Glutamatergic neuron (in vitro differentiated cells): ENCODE measurements at regions not wholly inside any gene's neighbourhood (a gene's known extent, or its start where the extent isn't known, plus 50 kb on each side); places are given as distances from the start of the nearest gene placed in this dataset.

Experiments
- DNase-seq: peaks from one replicate; pipeline ENCODE4 v3.0.0; 2022
- H3K27ac Mint-ChIP-seq: one replicate; pipeline ENCODE4 v1.8.0; 2020; ENCODE audit warnings: mild to moderate bottlenecking, mixed read lengths, inconsistent platforms; ENCODE audit not compliant: unreplicated experiment
- H3K27me3 Mint-ChIP-seq: one replicate; pipeline ENCODE4 v1.8.0; 2020; ENCODE audit warnings: mild to moderate bottlenecking, moderate library complexity, mixed read lengths, inconsistent platforms; ENCODE audit not compliant: unreplicated experiment
- H3K36me3 Mint-ChIP-seq: one replicate; pipeline ENCODE4 v1.8.0; 2020; ENCODE audit warnings: mild to moderate bottlenecking, mixed read lengths, inconsistent platforms; ENCODE audit not compliant: unreplicated experiment
- H3K4me1 Mint-ChIP-seq: one replicate; pipeline ENCODE4 v1.8.0; 2020; ENCODE audit warnings: mild to moderate bottlenecking, low read depth, mixed read lengths, inconsistent platforms; ENCODE audit not compliant: unreplicated experiment
- H3K4me3 Mint-ChIP-seq: one replicate; pipeline ENCODE4 v1.8.0; 2020; ENCODE audit warnings: mild to moderate bottlenecking, mixed read lengths, inconsistent platforms; ENCODE audit not compliant: unreplicated experiment
- H3K9me3 Mint-ChIP-seq: one replicate; pipeline ENCODE4 v1.8.0; 2020; ENCODE audit warnings: mild to moderate bottlenecking, moderate library complexity, mixed read lengths, inconsistent platforms; ENCODE audit not compliant: unreplicated experiment
- TF ChIP-seq, protein P1 (sequence below): fragments of 200-600 bp; sonication (generic); IDR thresholded peaks from one replicate; pipeline ENCODE4 v1.5.0; 2021; ENCODE audit not compliant: partially characterized antibody, unreplicated experiment

DNA sequence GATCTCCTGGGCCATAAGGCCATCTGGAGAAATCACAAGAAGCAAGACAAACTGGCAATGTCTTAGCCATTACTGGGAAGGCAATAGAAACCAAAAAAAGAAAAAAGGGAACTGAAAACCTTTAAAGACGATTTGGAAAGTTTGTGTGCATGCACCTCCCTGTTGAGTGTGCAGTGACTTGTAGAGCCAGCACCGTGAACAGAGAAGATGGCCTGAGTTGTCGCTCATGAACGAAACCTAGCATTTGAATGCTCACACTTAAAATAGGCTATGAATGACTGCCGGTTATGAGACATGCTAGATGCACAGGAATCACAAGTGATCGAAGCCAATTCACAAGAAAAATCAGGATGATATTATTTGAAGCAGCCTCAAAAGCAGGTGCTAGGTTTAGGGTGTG lies 151.3 kb upstream of the ADO start:
- no peak overlapping the region for H3K4me3 Mint-ChIP-seq
- H3K27me3 Mint-ChIP-seq, result no peaks in the 10 kb centered on the region
- no peaks in the 10 kb centered on the region for H3K9me3 Mint-ChIP-seq
- TF ChIP-seq, protein P1, sequence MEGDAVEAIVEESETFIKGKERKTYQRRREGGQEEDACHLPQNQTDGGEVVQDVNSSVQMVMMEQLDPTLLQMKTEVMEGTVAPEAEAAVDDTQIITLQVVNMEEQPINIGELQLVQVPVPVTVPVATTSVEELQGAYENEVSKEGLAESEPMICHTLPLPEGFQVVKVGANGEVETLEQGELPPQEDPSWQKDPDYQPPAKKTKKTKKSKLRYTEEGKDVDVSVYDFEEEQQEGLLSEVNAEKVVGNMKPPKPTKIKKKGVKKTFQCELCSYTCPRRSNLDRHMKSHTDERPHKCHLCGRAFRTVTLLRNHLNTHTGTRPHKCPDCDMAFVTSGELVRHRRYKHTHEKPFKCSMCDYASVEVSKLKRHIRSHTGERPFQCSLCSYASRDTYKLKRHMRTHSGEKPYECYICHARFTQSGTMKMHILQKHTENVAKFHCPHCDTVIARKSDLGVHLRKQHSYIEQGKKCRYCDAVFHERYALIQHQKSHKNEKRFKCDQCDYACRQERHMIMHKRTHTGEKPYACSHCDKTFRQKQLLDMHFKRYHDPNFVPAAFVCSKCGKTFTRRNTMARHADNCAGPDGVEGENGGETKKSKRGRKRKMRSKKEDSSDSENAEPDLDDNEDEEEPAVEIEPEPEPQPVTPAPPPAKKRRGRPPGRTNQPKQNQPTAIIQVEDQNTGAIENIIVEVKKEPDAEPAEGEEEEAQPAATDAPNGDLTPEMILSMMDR, result no peak
- no peak overlapping the region for H3K27ac Mint-ChIP-seq
- no peak for DNase-seq
- H3K4me1 Mint-ChIP-seq, result no peaks in the 10 kb centered on the region
- H3K36me3 Mint-ChIP-seq, result no peaks in the 10 kb centered on the region

DNA sequence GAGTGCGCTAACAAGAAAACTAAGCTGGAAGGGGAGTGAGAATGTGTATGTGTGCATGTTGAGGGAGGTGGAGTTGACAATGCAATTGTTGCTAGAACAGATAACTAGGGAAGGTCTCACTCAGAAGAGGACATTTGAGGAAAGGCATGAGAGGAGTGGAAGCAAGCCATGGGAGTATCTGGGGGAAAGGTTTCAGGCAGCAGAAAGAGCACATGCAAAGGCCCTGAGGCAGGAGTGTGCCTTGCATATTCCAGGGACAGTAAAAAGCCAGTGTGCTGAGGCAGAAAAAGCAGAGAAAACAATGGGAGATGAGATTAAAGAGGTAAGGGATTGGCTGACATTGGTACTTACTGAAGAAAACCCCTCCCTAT lies 149.6 kb upstream of the ADO start:
- Mint-ChIP-seq H3K4me3 (no peak overlapping the region), H3K27me3 (no peaks in the 10 kb centered on the region), H3K4me1 (no peaks in the 10 kb centered on the region), H3K27ac (no peak overlapping the region), H3K36me3 (no peaks in the 10 kb centered on the region), H3K9me3 (no peaks in the 10 kb centered on the region)
- DNase-seq, result no peak
- TF ChIP-seq, protein P1, result no peak

DNA sequence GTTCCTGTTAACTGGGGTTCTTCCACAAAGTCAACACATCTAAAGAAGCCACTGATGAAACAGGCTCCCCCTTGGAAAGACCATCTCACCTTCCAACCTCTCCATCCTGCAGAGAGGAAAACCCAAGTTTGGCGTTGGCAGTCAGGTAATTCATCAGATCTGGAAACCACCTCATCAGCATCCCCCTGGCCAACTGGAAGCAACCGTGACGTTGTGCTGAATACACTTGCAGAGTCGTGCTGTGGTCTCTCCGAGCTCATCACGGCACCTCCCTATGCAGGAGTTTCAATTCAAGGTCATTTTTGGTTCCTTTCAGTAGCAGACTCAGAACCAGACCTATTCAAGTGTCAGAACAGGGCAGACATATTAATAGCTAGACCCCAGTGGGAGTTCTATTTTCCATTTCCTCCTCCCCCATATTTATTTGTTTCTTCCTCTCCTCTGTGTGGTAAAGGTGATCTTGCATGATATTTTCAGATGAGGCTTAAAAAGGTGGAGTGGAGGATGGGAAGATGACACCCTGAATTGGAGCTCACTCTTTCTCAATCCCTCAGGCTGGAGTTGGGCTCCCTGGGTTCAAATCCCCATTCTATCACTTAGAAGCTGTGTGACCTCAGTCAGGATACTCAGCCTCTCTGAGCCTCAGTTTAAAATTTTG lies 149.1 kb upstream of the ADO start:
- H3K36me3 Mint-ChIP-seq, result no peaks in the 10 kb centered on the region
- H3K4me1 Mint-ChIP-seq, result no peaks in the 10 kb centered on the region
- no peak overlapping the region for H3K27ac Mint-ChIP-seq
- no peak overlapping the region for H3K4me3 Mint-ChIP-seq
- DNase-seq, result no peak
- TF ChIP-seq, protein P1, result no peak
- no peaks in the 10 kb centered on the region for H3K27me3 Mint-ChIP-seq
- H3K9me3 Mint-ChIP-seq, result no peaks in the 10 kb centered on the region

DNA sequence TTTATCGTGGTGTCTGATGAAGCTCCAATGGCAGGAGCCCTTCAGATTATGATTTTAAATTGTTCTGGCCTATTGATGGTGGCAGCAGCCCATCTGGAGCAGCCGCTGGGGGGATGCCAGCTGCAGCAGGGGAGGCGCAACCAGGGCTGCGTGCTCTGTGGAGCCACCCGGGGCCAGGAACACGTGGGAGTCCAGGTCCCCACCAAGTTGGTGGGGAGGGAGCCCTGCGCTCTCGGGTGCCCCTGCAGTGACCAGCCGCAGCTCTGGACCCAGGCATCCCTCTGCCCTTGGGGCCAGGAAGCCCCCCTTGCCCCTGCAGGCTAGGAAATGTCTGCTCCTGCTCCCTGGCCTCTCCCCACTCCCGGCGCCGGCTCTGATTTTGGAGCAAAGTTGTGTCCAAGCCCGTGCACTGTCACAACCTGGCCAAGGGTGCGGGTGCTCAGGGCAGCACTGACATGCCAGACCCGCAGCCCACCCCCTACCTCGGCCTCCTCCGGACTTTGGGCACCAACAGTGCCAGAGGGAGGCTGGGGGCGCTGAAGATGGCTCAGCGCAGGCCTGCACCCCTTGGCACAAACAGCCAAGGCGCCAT lies 147.2 kb upstream of the ADO start:
- DNase-seq, result no peak
- H3K27ac Mint-ChIP-seq, result no peak overlapping the region
- H3K4me1 Mint-ChIP-seq, result no peaks in the 10 kb centered on the region
- TF ChIP-seq, protein P1, result no peak
- H3K36me3 Mint-ChIP-seq, result no peaks in the 10 kb centered on the region
- no peak overlapping the region for H3K4me3 Mint-ChIP-seq
- no peaks in the 10 kb centered on the region for H3K27me3 Mint-ChIP-seq
- H3K9me3 Mint-ChIP-seq, result no peaks in the 10 kb centered on the region

DNA sequence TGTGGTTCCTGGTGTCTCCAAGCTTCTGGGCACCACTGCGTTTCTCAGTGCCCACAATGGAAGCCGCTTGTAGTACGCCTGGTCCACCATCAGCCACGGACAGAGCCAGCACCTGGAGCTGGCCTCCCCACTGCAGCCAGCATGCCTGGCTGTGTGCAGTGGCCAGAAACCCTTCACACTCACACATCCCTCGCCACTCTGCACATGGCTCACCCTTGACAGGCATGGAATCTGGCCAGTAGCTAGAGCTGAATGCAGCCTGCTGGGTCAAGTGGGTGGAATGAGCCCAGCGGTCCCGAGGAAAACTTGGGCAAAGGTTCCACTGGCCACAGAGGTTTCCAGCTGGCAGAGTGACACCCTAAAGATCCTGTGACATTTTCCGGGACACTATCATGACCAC lies 146.0 kb upstream of the ADO start:
- no peak overlapping the region for H3K27ac Mint-ChIP-seq
- TF ChIP-seq, protein P1, result no peak
- H3K9me3 Mint-ChIP-seq, result no peaks in the 10 kb centered on the region
- no peaks in the 10 kb centered on the region for H3K36me3 Mint-ChIP-seq
- no peak overlapping the region for H3K4me3 Mint-ChIP-seq
- DNase-seq, result no peak
- H3K4me1 Mint-ChIP-seq, result no peaks in the 10 kb centered on the region
- peaks cover 1% of the 10 kb centered on the region for H3K27me3 Mint-ChIP-seq
